NCI-H146 treated with DMSO at 0.1 percent for 48 hours (cell line): ENCODE measurements at regions not wholly inside any gene's neighbourhood (a gene's known extent, or its start where the extent isn't known, plus 50 kb on each side); places are given as distances from the start of the nearest gene placed in this dataset.
"Not testable (repeated sequence)": the region's sequence is repeated elsewhere in the genome, so short reads cannot be mapped to it uniquely, and the experiment has no call there.

ENCODE experiments used
- DNase-seq: peaks from one replicate; lab custom pipeline; 2025; ENCODE audit not compliant: unreplicated experiment; lab: John Stamatoyannopoulos, UW

DNA sequence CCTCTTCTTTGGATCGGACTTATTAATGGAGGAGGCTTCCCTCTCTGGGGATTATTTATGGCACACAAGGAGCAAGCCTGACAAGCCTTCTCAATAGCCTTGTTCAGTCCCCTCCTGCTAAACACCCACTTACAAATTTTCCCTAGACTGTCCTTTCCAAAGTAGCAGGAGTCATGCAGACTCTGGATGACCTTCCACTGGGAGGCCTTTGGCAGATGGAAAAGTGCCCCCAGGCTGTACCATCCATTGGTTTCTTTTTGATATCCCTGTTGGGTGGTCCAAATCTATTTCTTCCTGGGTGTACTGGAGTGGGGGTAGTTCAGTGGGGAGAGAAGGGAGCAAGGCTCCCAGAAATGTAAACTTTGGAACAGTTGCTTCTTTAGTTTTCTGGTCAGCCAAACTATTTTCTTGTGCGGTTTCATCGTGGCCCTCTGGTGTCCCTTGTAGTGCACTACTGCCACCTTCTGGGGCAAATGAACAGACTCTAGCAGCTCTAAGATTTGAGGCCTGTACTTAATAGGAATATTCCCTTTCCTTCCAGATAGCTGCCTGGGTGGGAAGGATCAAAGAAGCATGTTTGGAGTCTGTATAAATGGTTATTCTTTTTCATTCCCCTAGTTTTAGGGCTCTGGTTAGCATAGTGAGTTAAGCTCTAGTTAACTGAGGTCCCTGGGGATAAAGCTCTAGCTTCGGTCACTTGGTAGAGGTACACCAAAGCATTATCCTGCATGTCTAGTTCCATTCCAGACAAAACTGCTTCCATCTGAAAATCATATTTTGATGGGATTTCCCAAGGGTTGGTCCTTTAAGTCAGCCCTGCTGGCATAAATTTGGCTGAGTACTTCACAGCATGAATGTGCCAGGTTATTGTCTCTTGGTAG lies 409.5 kb downstream of the SLC6A15 start:
- DNase-seq = peak; percentile 28

DNA sequence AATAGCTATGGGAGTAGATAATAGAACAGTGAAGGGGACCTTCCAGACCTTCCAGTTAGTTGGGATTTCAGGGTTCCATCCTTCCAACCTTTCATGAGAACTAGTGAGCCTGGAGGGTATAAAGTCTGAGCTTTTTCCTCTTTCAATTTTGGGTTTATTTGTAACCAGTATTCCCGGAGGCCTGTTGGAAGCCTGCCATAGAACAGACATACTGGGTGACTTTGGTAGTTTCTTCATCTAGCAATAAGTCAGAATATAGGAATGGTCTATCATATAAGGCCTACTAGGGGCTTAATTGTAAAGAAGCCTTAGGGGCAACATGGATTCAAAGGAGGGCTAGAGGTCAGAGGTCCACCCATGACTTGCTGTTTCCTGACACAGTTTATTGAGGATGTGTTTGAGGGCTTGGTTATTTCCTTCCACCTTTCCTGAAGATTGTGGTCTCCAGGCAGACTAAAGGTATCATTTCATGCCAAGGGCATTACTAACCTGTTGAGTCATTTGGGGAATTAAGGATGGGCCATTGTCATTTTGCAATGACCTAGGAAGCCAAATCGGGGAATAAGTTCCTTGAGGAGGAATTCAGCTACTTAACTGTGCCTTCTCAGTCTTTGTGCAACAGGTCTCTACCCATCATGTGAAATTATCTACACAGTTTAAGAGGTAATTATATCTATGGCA lies 410.3 kb downstream of the SLC6A15 start:
- no peak for DNase-seq

DNA sequence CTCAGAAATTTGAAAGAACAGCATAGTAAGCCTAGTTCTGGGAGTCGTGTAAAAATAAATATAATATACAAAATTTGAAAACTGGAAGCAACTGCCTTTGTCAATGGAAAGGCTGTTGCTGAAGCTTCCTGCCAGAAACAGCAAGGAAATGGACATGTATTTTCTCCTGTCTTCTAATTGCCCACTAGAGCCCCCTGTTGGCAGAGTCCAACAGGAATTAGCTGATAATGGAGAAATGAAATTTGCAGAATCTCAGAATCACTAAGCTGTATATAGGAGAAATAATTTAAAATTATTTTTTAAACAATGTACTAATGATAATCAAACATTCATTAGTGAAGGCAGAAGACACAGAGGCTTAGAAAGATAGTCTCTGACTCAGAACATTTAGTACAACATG lies 414.8 kb downstream of the SLC6A15 start:
- peak; percentile 12 for DNase-seq

DNA sequence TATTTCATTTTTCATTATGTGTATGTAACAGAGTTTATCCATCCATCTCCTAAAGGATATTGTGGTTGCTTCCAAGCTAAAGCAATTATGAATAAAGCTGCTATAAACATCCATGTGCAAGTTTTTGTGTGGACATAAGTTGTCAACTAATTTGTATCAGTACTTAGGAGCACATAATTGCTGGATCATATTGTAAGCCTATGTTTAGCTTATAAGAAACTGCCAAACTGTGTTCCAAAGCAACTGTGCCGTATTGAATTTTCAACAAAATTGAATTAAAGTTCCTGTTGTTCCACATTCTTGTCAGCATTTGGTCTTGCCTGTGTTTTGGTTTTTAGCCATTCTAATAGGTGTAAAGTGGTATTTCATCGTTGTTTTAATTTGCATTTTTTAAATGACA lies 416.9 kb downstream of the SLC6A15 start:
- DNase-seq = no peak

DNA sequence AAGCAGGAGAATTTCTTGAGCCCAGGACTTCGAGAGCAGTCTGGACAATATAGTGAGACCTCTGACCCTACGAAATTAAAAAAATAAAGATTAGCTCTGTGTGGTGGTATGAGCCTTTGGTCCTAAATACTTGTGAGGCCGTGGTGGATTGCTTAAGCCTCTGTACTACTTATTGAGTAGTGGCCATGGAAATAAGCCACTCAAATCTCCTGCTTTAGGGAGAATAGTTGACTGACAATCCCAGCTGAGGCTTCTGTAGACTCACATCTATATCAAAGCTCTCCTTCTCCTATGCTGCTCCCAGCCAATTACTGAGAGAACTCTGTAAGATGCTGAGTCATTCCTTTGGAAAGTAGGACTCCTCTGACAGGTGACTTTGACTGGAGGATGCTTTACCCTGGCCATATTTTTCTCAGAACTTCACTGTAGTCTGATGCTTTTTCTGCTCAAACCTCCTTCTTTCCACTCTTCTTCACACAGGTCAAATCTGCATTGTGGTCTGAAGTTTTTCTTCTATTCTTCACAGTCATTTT lies 420.2 kb downstream of the SLC6A15 start:
- no peak for DNase-seq

DNA sequence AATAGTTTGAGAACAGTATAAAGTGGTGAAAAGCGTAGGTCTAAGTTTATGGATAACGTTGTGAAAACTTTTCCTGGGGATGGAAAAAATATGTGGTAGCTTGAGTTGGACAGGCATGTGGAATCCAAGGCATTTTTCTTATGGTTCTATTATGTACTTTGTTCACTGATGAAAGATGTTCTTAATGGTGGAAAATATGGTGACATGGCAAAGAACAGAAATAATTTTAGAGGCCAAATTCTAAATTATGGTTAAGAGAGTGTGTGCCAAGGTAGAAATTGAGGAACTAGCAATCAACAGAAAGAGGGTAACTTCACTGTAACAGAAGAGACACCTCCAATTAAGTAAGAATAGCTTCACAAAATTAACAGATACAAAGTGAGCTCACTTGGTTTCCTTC lies 427.8 kb downstream of the SLC6A15 start:
- DNase-seq = no peak

DNA sequence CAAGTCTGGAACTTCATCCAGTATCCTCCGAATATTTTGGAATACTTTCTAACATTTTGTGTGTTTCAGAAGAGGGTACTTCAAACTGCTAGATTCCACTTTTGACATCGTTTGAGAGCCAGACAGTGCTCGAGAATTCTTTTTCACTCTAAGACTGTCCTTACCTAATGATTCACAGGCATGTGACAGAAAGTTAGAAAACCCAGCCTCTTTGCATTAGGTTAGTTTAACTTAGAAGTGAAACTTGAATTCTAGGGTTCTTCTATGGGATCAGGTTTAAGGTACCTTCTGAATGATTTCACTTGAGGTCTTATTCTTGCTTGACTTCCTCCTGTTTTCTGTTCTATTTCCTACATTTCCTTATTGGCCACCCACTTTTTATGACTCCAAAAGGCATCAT lies 431.8 kb downstream of the SLC6A15 start:
- no peak for DNase-seq

DNA sequence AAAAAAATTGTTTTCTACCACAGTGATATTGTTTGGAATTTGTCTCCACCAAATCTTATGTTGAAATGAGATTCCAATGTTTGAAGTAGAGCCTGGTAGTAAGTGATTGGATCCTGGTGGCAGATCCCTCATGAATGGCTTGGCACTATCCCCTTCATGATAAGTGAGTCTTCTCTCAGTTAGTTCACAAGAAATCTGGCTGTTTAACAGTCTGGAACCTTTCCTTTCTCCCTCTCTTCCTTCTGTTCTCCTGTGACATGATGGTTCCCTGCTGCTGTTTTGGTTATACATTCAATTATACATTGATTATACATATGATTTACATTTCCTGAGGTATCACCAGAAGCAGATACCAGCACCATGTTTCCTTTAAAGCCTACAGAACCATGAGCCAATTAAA lies 442.2 kb downstream of the SLC6A15 start:
- no peak for DNase-seq

DNA sequence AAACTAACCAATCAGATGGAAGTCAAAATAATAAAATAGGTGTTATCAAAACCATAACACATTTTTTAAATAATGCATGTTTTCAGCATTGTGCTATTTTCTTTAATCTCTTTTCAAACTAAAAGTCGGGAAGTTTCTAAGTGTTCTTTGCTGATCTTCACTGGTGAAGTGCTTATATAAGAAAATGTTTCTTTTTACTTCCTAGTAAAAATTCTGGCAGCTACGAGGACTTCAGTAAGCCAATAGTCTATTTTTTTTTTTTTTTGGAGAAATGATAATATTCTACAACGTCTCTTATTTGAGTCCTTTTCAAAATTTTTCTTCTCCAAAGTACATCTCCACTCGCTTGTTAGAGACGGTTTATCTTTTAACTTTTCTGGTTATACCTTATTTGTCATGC lies 448.0 kb downstream of the SLC6A15 start:
- no peak for DNase-seq

DNA sequence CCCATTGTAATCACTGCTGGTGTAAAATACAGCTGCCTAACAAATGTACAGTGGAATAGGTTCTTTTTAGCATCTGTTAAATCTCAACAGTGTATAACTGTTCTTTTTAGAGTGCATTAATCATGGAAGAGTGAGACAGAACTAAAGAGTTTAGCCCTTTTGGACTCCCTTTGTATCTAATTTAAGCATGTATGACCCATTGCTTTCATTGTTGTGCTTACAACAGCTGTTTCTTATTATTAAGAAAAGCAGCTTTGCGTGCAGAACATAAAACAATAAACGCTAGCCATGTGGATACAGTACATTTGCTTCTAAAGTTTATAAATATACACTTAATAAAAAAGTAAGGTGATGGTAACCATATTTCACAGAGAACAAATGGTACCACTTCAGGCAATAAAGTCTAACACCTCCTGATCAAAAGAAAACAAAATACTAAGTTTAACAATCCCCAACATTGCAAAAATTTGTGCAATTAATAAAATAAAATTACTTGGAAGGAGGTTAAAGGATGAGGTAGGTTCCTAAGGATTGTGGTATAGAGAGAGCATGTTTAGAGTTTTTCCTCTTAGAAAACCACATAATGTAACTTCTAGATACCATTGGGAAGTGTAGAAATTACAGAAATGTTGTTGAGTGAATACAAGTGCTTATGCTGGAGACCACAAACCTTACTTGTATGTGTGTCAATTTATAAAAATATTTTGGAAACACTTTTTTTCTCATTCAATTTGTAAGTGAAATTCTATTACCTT lies 448.7 kb downstream of the SLC6A15 start:
- DNase-seq = no peak

DNA sequence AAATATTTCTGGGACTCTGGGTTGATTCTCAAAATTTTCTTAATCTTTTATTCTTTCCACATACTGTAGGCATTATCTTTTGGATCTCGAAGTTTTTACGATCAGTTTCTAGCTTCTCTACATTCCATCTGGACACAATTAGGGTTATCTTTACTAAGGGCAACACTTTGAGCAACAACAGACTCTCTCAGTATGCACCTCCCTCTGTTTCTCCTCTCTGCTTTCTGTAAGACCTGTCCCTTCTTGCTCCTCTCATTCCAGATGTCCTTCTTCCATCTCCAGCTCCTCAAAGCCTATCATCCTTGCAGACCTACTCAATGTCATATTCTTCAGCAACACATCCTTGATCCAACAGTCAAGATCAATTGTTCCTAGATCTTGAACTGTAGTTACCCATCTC lies 457.0 kb downstream of the SLC6A15 start:
- DNase-seq = no peak

DNA sequence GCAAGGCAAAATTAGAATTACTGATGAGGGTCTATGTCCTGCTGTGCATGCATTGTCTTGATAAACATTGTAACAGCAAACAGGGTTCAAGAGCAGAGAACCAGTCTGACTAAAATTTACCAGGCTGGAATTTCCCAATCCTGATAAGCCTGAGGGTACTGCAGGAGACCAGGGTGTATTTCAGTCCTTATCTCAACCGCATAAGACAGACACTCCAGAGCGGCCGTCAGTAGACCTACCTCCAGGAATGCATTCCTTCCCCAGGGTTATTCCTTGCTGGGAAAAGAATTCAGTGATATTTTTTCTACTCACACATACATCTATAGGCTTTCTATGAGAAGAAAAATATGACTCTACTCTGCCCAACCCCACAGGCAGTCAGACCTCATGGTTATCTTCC lies 466.1 kb downstream of the SLC6A15 start:
- DNase-seq = not testable (repeated sequence)

DNA sequence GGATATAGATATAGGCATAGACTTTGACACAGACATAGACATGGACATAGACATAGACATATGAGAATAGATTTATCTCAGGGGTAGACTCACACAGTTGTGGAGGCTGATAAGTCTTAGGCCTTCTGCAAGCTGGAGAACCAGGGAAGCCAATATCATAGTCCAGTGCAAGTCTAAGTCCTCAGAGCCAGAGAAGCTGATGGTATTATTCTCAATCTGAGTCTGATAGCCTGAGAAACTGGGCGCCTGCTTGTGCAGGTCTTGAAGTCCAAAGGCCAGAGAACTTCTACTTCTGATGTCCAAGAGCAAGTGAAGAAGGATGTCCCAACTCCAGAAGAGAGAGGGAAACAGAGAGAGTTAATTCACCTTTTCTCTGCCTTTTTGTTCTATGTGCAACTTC lies 476.5 kb downstream of the SLC6A15 start:
- DNase-seq = no peak

DNA sequence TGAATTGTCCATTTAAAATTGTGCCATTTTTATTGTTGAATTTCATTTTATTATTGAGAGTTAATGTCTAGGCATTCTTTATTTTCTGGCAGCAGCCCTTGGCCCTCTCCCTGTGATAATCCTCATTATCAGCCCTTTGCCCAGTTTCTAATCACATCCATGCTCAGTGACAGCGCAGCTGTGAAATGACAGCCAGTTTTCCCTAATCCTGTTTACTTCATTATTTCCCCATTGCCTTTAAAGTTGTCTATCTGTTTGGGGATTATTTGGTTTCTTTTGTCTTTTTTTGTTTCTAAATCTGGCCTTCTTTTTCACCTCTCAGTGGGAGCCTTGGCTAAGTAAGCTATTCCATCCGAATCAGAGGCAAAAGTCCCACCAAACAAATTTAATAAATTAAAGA lies 476.9 kb downstream of the SLC6A15 start:
- no peak for DNase-seq

DNA sequence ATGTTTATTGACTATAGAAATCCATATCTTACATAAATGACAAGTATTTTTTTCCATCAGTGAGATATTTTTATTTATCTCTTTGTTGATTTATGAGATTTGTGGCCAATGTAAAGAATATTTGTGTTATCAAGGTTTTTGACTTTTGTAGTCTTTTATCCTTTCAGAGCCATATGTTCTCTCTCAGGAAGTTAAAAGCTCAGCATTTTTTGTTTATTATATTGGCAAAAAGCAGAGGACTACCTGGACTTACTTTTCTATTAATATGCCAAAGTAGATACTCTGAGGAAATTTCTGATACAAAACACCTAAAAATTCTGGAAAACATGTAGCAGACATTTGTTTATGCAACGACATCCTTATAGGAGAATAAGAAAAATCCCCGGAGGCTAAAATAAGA lies 490.3 kb downstream of the SLC6A15 start:
- no peak for DNase-seq

DNA sequence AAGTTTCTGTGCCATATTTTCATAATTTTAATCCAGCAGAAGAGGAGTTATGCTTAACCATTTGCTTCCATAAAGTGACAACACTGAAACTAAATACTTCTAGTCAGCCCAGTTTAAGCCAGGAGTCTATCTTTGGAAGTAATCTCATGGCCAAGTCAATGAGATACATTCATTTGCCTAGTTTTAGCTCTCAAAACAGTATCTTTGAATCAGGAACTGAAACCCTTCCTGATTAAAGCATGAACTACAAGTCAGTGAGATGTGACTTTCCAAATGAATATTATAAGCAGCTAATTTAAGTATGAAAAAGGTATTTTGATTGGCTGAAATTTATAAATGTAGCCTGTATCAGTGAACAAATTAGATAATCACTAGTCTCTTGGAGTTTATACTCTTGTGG lies 491.5 kb downstream of the SLC6A15 start:
- no peak for DNase-seq

DNA sequence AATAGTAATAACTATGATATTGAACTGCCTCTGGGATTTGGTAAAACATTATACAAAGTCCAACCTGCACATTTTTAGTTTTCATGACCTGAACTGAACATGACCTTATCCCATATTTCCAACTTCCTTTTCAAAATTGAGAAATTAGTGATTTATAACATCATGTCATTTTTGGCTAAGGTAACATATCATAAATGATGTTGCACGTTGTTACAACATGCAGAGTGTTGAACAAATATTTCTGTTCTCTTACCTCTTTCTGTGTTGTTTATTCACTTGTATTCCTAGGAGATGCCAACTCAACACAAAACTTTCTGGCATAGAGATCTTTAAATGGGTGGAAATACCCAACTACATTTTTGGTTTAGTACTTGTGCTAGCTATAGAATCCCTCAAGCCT lies 496.0 kb downstream of the SLC6A15 start:
- no peak for DNase-seq

DNA sequence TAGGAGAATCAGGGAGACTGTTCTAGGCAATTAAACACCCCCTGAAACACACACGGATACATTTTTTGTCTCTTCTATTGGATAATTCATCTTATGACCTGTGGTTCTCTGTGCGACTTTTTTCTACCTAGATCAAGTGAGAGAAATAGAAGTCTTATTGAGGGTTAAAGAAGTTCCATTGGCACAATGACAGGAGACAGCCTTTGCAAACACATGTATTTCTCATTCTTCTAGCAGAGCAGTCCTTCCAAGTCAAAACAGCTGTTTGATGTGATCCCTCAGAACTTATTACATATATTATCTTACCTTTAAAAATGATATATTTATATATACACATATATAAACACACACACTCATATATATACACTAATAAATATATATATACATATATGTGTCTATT lies 496.7 kb downstream of the SLC6A15 start:
- DNase-seq = no peak

DNA sequence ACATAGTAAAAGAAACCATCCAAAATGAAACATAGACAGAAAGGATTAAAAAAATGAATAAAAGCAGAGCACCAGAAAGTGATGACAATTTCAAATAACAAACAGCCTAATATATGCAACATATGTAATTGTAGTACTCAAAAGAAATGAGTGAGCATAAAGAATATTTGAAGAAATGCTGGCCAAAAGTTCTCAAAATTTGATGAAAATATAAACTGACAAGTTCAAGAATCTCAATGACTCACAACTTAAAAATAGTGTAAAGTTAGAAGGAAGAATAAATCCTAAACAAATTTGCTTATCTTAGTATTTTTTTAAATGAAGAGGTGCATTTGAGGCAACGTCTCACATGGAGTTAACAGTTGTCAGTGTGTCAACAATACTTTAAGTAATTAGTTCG lies 498.9 kb downstream of the SLC6A15 start:
- DNase-seq = no peak

DNA sequence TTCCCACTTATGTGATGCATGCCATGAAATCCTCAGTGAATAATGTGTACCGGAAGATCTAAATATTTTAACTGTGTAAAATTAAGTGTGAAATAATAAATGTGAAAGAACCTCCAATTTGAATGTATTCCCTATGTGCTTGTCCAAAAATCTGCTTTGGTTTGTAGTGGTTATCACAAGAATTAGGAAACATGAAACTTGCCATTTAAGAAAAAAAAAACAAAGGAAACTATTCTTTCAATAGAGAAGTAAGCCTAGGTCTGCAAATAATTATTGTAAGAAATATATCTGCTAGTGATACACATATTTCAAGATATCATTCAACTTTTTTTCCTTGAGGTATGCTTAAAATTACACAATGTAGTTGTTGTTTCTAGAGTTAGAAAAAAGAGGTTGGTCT lies 500.4 kb downstream of the SLC6A15 start:
- DNase-seq = no peak

DNA sequence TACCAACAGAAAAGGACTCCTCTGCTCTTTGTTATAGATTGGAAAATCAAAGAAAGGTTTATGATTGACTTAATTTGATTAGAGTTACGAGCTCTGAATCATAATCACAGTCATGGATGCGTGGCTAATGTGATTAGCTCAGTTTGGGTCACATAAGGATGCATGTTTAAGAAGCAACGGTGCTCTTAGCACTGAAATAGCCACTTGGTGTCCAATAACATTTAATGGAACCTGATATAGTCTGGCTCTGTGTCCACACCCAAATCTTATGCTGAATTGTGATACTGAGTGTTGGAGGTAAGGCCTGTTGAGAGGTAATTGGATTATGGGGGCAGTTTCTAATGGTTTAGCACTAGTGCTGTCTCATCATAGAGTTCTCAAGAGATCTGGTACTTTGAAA lies 501.6 kb downstream of the SLC6A15 start:
- no peak for DNase-seq

DNA sequence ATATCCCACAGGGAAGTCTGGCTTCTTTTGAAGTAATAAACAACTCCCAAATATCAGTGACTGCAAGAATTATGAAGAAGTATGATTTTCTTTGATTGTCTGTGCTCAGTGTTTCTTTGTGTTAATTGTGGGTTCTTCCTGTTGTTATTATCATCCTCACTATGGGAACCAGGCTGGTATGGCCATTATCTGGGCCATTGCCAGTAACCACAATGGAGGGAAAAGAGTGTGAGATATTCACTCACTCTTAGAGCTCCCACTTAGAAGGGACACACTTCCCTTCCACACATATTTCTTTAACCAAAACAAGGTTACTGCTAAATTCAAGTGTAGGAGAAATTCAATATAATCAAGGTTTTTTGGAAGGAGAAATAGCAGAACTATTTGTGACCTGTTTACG lies 503.7 kb downstream of the SLC6A15 start:
- no peak for DNase-seq
